ENCODE measurements at regions not wholly inside any gene's neighbourhood (a gene's known extent, or its start where the extent isn't known, plus 50 kb on each side); places are given as distances from the start of the nearest gene placed in this dataset.

- TF ChIP-seq CTCF (IDR thresholded peaks at IDR 0.05): no peak
- TF ChIP-seq ZFX (IDR thresholded peaks at IDR 0.05; ENCODE audit: borderline replicate concordance): no peak
- H3K27ac ChIP-seq: no peak overlapping the region
These were observed 535.2 kb downstream of the ARAP2 start for GRCh38 chr4:35709080-35709479.

DNA sequence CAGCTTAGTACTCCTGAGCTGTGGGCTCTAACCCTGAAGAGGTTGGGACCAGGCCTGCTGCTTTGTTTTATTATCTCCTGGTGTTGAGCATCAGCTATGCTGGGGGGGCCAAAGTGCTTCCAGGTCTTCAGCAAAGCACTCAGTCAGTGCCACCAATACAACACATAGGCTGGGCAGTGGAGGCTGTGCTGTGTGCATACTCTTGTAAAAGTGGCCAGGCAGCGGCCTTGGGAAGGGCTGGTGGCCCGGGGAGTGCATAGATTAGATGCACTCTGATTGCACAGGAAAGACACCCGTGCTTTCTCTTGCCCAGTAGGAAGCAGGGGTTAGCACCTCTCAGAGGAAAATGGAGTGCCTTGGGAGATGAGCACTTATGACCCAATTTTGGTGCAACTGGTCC, 534.0 kb downstream of the ARAP2 start:
- TF ChIP-seq CTCF (IDR thresholded peaks at IDR 0.05) (no peak), ZFX (IDR thresholded peaks at IDR 0.05; ENCODE audit: borderline replicate concordance) (no peak)
- no peak overlapping the region for H3K27ac ChIP-seq

- TF ChIP-seq CTCF (IDR thresholded peaks at IDR 0.05) (no peak), ZFX (IDR thresholded peaks at IDR 0.05; ENCODE audit: borderline replicate concordance) (no peak)
- H3K27ac ChIP-seq: no peak overlapping the region
These were observed 533.2 kb downstream of the ARAP2 start for GRCh38 chr4:35711127-35711526.

- no peak overlapping the region for H3K27ac ChIP-seq
- no peak for TF ChIP-seq ZFX (IDR thresholded peaks at IDR 0.05; ENCODE audit: borderline replicate concordance)
- no peak for TF ChIP-seq CTCF (IDR thresholded peaks at IDR 0.05)
These were observed 520.3 kb downstream of the ARAP2 start for GRCh38 chr4:35723973-35724372.

DNA sequence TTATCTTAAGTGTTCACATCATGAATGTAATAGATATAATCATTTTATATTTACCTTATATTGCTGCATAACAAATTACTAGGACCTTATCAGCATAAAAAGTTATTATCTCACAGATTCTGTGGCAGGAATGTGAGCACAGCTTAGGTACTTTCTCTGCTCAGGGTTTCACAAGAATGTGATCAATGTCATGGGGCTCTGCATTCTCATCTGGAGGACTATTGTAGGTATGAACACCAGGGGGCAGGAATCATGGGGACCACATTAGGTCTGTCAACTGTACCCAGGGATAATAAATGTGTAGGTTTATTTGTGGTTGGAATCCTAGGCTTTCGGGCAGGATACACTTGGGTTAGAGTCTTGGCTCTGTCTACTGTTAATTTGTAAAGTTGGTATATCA, 519.2 kb downstream of the ARAP2 start:
- H3K27ac ChIP-seq: no peak overlapping the region
- TF ChIP-seq ZFX (IDR thresholded peaks at IDR 0.05; ENCODE audit: borderline replicate concordance) (no peak), CTCF (IDR thresholded peaks at IDR 0.05) (peak; percentile 29)

- TF ChIP-seq CTCF (IDR thresholded peaks at IDR 0.05) (no peak), ZFX (IDR thresholded peaks at IDR 0.05; ENCODE audit: borderline replicate concordance) (no peak)
- H3K27ac ChIP-seq: no peak overlapping the region
These were observed 513.9 kb downstream of the ARAP2 start for GRCh38 chr4:35730414-35730813.

- TF ChIP-seq CTCF (IDR thresholded peaks at IDR 0.05) (no peak), ZFX (IDR thresholded peaks at IDR 0.05; ENCODE audit: borderline replicate concordance) (no peak)
These were observed 509.8 kb downstream of the ARAP2 start for GRCh38 chr4:35734381-35735098.

More at GRCh38 chr4:35734381-35735098, 509.8 kb downstream of the ARAP2 start:
- H3K27ac ChIP-seq: no peak overlapping the region

Measured in 22Rv1 (cell line).